AG04449 (cell line): ENCODE measurements at regions not wholly inside any gene's neighbourhood (a gene's known extent, or its start where the extent isn't known, plus 50 kb on each side); places are given as distances from the start of the nearest gene placed in this dataset.
"Not testable (repeated sequence)": the region's sequence is repeated elsewhere in the genome, so short reads cannot be mapped to it uniquely, and the experiment has no call there.

Experiments
- CTCF ChIA-PET: fragments of 350-600 bp; formaldehyde crosslinking; extraction: SDS; loops from one replicate; lab custom pipeline; 2021; ENCODE audit warnings: antibody characterized with exemption; lab: Yijun Ruan, JAX
- POLR2A ChIA-PET: fragments of 400-600, 350-600 bp; formaldehyde crosslinking; extraction: SDS; loops from one replicate; lab custom pipeline; 2020; ENCODE audit warnings: antibody characterized with exemption, inconsistent platforms; lab: Yijun Ruan, JAX
- DNase-seq: peaks from one replicate; pipeline ENCODE4 v3.0.0-alpha.2; 2010; ENCODE audit warnings: low read depth, low spot score
- H3K4me3 ChIP-seq: 2 replicates; pipeline ENCODE4 v1.5.1; 2011; ENCODE audit warnings: low read depth, mild to moderate bottlenecking, control low read depth, low read length
- CTCF ChIP-seq: IDR thresholded peaks from one replicate; pipeline ENCODE4 v1.5.1; 2011; ENCODE audit warnings: mild to moderate bottlenecking, moderate library complexity, low read length, control low read depth, inconsistent platforms; ENCODE audit not compliant: insufficient read depth; ENCODE audit errors: missing control alignments

GRCh38 chr3:33941804-33942203, 143.4 kb downstream of the PDCD6IP start:
- H3K4me3 ChIP-seq: no peak overlapping the region
- no peak for DNase-seq
- ChIA-PET CTCF (no interaction called here), POLR2A (no interaction called here)
- TF ChIP-seq CTCF: no peak

- DNase-seq: no peak
- CTCF ChIA-PET: no interaction called here
- POLR2A ChIA-PET: no interaction called here
- TF ChIP-seq CTCF: no peak
- no peak overlapping the region for H3K4me3 ChIP-seq
Measured at GRCh38 chr3:33942483-33943150, 144.2 kb downstream of the PDCD6IP start.

GRCh38 chr3:33943277-33943676, 144.8 kb downstream of the PDCD6IP start:
- no peak overlapping the region for H3K4me3 ChIP-seq
- no peak for TF ChIP-seq CTCF
- no peak for DNase-seq
- CTCF ChIA-PET: no interaction called here
- POLR2A ChIA-PET: no interaction called here

GRCh38 chr3:33946612-33947011, 148.2 kb downstream of the PDCD6IP start:
- POLR2A ChIA-PET, CTCF ChIA-PET, H3K4me3 ChIP-seq, DNase-seq: not testable (repeated sequence)

GRCh38 chr3:33947272-33948195, 149.1 kb downstream of the PDCD6IP start:
- ChIA-PET POLR2A (no interaction called here), CTCF (no interaction called here)
- TF ChIP-seq CTCF: no peak
- H3K4me3 ChIP-seq: no peak overlapping the region
- no peak for DNase-seq

- H3K4me3 ChIP-seq: no peak overlapping the region
- DNase-seq: no peak
- ChIA-PET POLR2A (no interaction called here), CTCF (no interaction called here)
- no peak for TF ChIP-seq CTCF
Measured at GRCh38 chr3:33949074-33949473, 150.6 kb downstream of the PDCD6IP start.
